IMR-90 (cell line): ENCODE measurements at regions not wholly inside any gene's neighbourhood (a gene's known extent, or its start where the extent isn't known, plus 50 kb on each side); places are given as distances from the start of the nearest gene placed in this dataset.

ENCODE experiments used
- ATAC-seq: fragments of 200-7000 bp; cut with Tn5 transposase; 2 replicates; pipeline ENCODE4 v1.9.1; 2020; ENCODE audit warnings: low read depth, mild to moderate bottlenecking, moderate library complexity
- BruUV-seq: library from RNA; stranded (reverse); fragments of 400-500 nt; replicated peaks from 2 replicates; lab custom pipeline; 2021; lab: Mats Ljungman, UMichigan
- CTCF ChIA-PET: fragments of 300-600 bp; formaldehyde crosslinking; extraction: SDS; loops from one replicate; lab custom pipeline; 2021; ENCODE audit warnings: antibody characterized with exemption; lab: Yijun Ruan, JAX
- POLR2A ChIA-PET: fragments of 300-600 bp; sonication (Branson Sonifier 250); formaldehyde crosslinking; loops from one replicate; lab custom pipeline; 2022; ENCODE audit warnings: antibody characterized with exemption; ENCODE audit not compliant: unreplicated experiment; lab: Charles Lee
- DNase-seq: peaks from one replicate; pipeline ENCODE4 v3.0.0; 2013
- H2AFZ ChIP-seq: replicated peaks from 2 replicates; pipeline ENCODE3; 2013; ENCODE audit warnings: low read length, mild to moderate bottlenecking; ENCODE audit not compliant: poor library complexity
- H2AK5ac ChIP-seq: 2 replicates; pipeline ENCODE4 v1.6.1; 2013; ENCODE audit warnings: low read depth, low read length, inconsistent platforms
- H2AK9ac ChIP-seq: replicated peaks from 2 replicates; pipeline ENCODE3; 2013; ENCODE audit warnings: mild to moderate bottlenecking, low read depth, low read length, moderate library complexity; ENCODE audit not compliant: poor library complexity
- H2BK120ac ChIP-seq: 2 replicates; pipeline ENCODE4 v1.6.1; 2013; ENCODE audit warnings: low read depth, low read length, inconsistent platforms
- H2BK15ac ChIP-seq: 3 replicates; pipeline ENCODE4 v1.6.1; 2013; ENCODE audit warnings: low read depth, low read length, inconsistent platforms
- H2BK20ac ChIP-seq: 2 replicates; pipeline ENCODE4 v1.6.1; 2013; ENCODE audit warnings: low read depth, mild to moderate bottlenecking, inconsistent platforms, low read length, moderate library complexity
- H2BK5ac ChIP-seq: 2 replicates; pipeline ENCODE4 v1.6.1; 2013; ENCODE audit warnings: mild to moderate bottlenecking, low read depth, low read length, inconsistent platforms; ENCODE audit not compliant: poor library complexity, severe bottlenecking
- H3K14ac ChIP-seq: replicated peaks from 2 replicates; pipeline ENCODE4 v1.6.1; 2013; ENCODE audit warnings: low read depth, low read length, inconsistent platforms
- H3K18ac ChIP-seq: 2 replicates; pipeline ENCODE4 v1.6.1; 2013; ENCODE audit warnings: low read depth, low read length, control low read depth
- H3K23ac ChIP-seq: 2 replicates; pipeline ENCODE4 v1.6.1; 2013; ENCODE audit warnings: low read depth, low read length, inconsistent platforms
- H3K27ac ChIP-seq: 2 replicates; pipeline ENCODE4 v1.5.1; 2013; ENCODE audit warnings: mild to moderate bottlenecking, control low read depth, low read length; ENCODE audit not compliant: insufficient read depth
- H3K27me3 ChIP-seq: 2 replicates; pipeline ENCODE4 v1.6.1; 2013; ENCODE audit warnings: low read length; ENCODE audit not compliant: control insufficient read depth, insufficient read depth
- H3K36me3 ChIP-seq: 2 replicates; pipeline ENCODE4 v1.6.1; 2013; ENCODE audit warnings: low read length, mixed read lengths; ENCODE audit not compliant: control insufficient read depth, insufficient read depth
- H3K4ac ChIP-seq: 2 replicates; pipeline ENCODE4 v1.6.1; 2013; ENCODE audit warnings: low read depth, low read length, inconsistent platforms
- H3K4me1 ChIP-seq: 2 replicates; pipeline ENCODE4 v1.6.1; 2013; ENCODE audit warnings: low read length, mixed read lengths; ENCODE audit not compliant: control insufficient read depth, insufficient read depth
- H3K4me2 ChIP-seq: 2 replicates; pipeline ENCODE4 v1.6.1; 2013; ENCODE audit warnings: low read depth, mild to moderate bottlenecking, control low read depth, low read length, moderate library complexity
- H3K4me3 ChIP-seq: 2 replicates; pipeline ENCODE4 v1.5.1; 2013; ENCODE audit warnings: low read depth, mild to moderate bottlenecking, control low read depth, low read length, moderate library complexity; ENCODE audit not compliant: insufficient read depth
- H3K56ac ChIP-seq: 2 replicates; pipeline ENCODE4 v1.6.1; 2013; ENCODE audit warnings: low read length, inconsistent platforms; ENCODE audit not compliant: insufficient read depth; ENCODE audit errors: extremely low read depth
- H3K79me1 ChIP-seq, 2 experiments: 2 replicates each; pipeline ENCODE4 v1.6.1; 2013; ENCODE audit warnings: low read length in 2 of 2, inconsistent platforms in 1 of 2, low read depth in 1 of 2
- H3K9ac ChIP-seq: 2 replicates; pipeline ENCODE4 v1.6.1; 2013; ENCODE audit warnings: low read depth, low read length, control low read depth
- H3K9me1 ChIP-seq: 2 replicates; pipeline ENCODE4 v1.6.1; 2013; ENCODE audit warnings: low read length, inconsistent platforms; ENCODE audit not compliant: insufficient read depth
- H3K9me3 ChIP-seq: 2 replicates; pipeline ENCODE4 v1.6.1; 2013; ENCODE audit warnings: low read length; ENCODE audit not compliant: control insufficient read depth, insufficient read depth
- H4K20me1 ChIP-seq: 2 replicates; pipeline ENCODE4 v1.6.1; 2013; ENCODE audit warnings: low read length, inconsistent platforms; ENCODE audit not compliant: insufficient read depth
- H4K5ac ChIP-seq: 2 replicates; pipeline ENCODE4 v1.6.1; 2013; ENCODE audit warnings: mild to moderate bottlenecking, low read depth, low read length, control low read depth
- H4K8ac ChIP-seq, 2 experiments: 2 replicates each; pipeline ENCODE4 v1.6.1; 2013; ENCODE audit warnings: low read depth in 2 of 2, low read length in 2 of 2, control low read depth in 1 of 2, inconsistent platforms in 1 of 2
- H4K91ac ChIP-seq: 2 replicates; pipeline ENCODE4 v1.6.1; 2013; ENCODE audit warnings: low read depth, low read length, inconsistent platforms; ENCODE audit not compliant: insufficient read depth
- MXI1 ChIP-seq: IDR thresholded peaks from 2 replicates; pipeline ENCODE4 v1.6.1; 2012; ENCODE audit warnings: low read depth, mild to moderate bottlenecking, low read length, moderate library complexity, borderline replicate concordance
- NFE2L2 ChIP-seq: fragments of 150-350 bp; IDR thresholded peaks from 2 replicates; pipeline ENCODE4 v1.6.1; 2016; ENCODE audit warnings: low read depth, mild to moderate bottlenecking, low read length
- RCOR1 ChIP-seq: IDR thresholded peaks from 2 replicates; pipeline ENCODE4 v1.6.1; 2012; ENCODE audit warnings: mild to moderate bottlenecking, low read length, improper control_type of control experiment; ENCODE audit not compliant: insufficient replicate concordance
- WGBS, 2 experiments: methylation state at CpG; one replicate each; pipeline versions ENCODE4 v1.1.5 to v1.1.7; 2013; ENCODE audit warnings: missing lambda C conversion rate in 2 of 2; ENCODE audit not compliant: insufficient read length in 1 of 2; ENCODE audit errors: extremely low coverage in 2 of 2; 5-methylcytosine and 5-hydroxymethylcytosine counted together
- dilution Hi-C: fragments of 300-500 bp; cut with HindIII; formaldehyde crosslinking; loops from one replicate; pipeline ENCODE4 v1.14.3; 2018; ENCODE audit warnings: low sequenced_read_pairs; ENCODE audit not compliant: unreplicated experiment
- in situ Hi-C: fragments of 300-500 bp; cut with MboI; formaldehyde crosslinking; loops from 3 replicates; pipeline ENCODE4 v1.14.3; 2019; ENCODE audit warnings: low sequenced_read_pairs, inconsistent platforms, mixed read lengths
- intact Hi-C: fragments of 100-400 bp; cut with micrococcal nuclease; formaldehyde crosslinking; loops from 2 replicates; pipeline ENCODE4 v1.10.0; 2022

DNA sequence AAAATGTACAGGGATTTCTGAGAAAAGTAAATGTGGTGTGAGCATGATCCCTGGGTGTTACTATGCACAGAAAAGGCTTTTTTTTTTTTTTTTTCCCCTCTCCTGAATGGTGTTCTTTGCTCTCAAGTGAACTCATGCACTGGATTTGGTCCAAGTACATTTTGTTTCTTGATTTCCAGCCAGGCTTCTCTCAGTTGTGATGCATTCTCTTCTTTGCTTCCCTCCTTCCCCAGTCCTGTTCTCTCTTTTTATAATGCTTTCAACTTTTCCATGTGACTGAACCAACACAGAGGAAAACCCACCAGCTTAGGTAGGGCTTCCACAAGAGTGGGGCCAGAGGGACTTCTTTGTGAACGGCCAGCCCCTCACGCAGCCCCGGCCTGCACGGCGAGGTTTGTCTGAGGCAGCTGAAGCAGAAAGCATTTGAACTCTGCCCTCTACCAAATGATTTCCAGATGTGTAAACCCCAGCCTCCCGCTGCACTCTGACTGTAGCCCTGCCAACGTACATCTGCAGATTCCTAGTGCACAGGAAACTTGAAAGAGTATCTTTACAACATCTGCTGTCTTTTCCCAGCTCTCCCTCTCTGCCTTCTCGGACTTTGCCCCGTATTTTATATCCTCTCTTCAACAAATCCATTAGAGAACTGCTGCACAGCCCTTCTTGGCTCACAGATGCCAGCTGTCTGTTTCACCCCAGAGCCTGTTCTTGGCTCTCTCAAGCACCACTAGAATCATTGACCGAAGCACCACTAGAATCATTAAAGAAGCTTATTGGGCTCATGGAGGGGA is 71.8 kb upstream of the CD180 start:
- dilution Hi-C loops (no loop called here), intact Hi-C loops (loop anchor here (1.0 kb wide), 2 partner anchors 36 to 984 kb away; no protein-coding TSS in a partner anchor), in situ Hi-C loops (no loop called here)
- Histone ChIP-seq H4K91ac (peak overlapping the region; percentile 83; the same call in 1 of the 2 replicates), H3K9me3 (no peaks in the 10 kb centered on the region), H2BK20ac (peak overlapping the region; percentile 85), H3K27me3 (no peaks in the 10 kb centered on the region), H3K56ac (peak overlapping the region; percentile 17; the same call in 1 of the 2 replicates), H4K20me1 (no peaks in the 10 kb centered on the region; the same call in 1 of the 2 replicates), H2BK120ac (peak overlapping the region; percentile 95), H3K36me3 (no peaks in the 10 kb centered on the region), H2AFZ (peak overlapping the region; percentile 86), H3K4ac (peak overlapping the region; percentile 79), H3K9me1 (peaks cover 15% of the 10 kb centered on the region), H3K9ac (0 out of 2 replicates have a peak overlapping the region, but pooled peaks have one; percentile 15), H2BK5ac (peak overlapping the region; percentile 69), H2AK5ac (peak overlapping the region; percentile 7; the same call in 1 of the 2 replicates), H3K27ac (peak overlapping the region; percentile 98; the same call in 1 of the 2 replicates), H3K14ac (peak overlapping the region; percentile 56), H2AK9ac (no peak overlapping the region), H3K79me1 (no peaks in the 10 kb centered on the region), H4K8ac (peak overlapping the region in 1 of 2 experiments; percentile 81; a peak in 2 of 4 replicates), H3K4me2 (peak overlapping the region; percentile 51), H3K4me3 (no peak overlapping the region), H3K18ac (peak overlapping the region; percentile 74; the same call in 1 of the 2 replicates), H2BK15ac (peak overlapping the region; percentile 57; the same call in 1 of the 3 replicates), H4K5ac (no peak overlapping the region; the same call in 1 of the 2 replicates), H3K23ac (peak overlapping the region; percentile 46; the same call in 1 of the 2 replicates), H3K4me1 (peaks cover 16% of the 10 kb centered on the region)
- WGBS, 2 experiments, result 0% methylated on average over 6 of the region's 10 CpGs; no CpG with 5 or more reads in 1 of the 2 experiments
- ChIA-PET CTCF (no interaction called here), POLR2A (no interaction called here)
- TF ChIP-seq RCOR1 (peak; percentile 33), NFE2L2 (no peak), MXI1 (no peak; the same call in 1 of the 2 replicates)
- DNase-seq (peak; percentile 95), ATAC-seq (peak; percentile 89)
- BruUV-seq, result no TSS peak
